Keratinocyte (primary cell): ENCODE measurements at regions not wholly inside any gene's neighbourhood (a gene's known extent, or its start where the extent isn't known, plus 50 kb on each side); places are given as distances from the start of the nearest gene placed in this dataset.

Experiments used
- DNase-seq: peaks from one replicate; pipeline ENCODE4 v3.0.0-alpha.2; 2011; ENCODE audit warnings: low read depth, missing footprints, low spot score
- FAIRE-seq: peaks from 2 replicates; lab custom pipeline; 2011; peaks lifted over from hg19 to GRCh38; lab: Jason Lieb, UNC
- H2AFZ ChIP-seq: 2 replicates; pipeline ENCODE4 v1.6.0; 2012; ENCODE audit warnings: low read length, control low read depth, inconsistent platforms; ENCODE audit not compliant: control insufficient read depth
- H3K27ac ChIP-seq: 2 replicates; pipeline ENCODE4 v1.5.1; 2011; ENCODE audit warnings: low read length; ENCODE audit not compliant: control insufficient read depth, insufficient read depth
- H3K27me3 ChIP-seq: 3 replicates; pipeline ENCODE4 v1.6.0; 2011; ENCODE audit warnings: low read length; ENCODE audit not compliant: control insufficient read depth, insufficient read depth; ENCODE audit errors: extremely low read depth
- H3K36me3 ChIP-seq, 2 experiments: 2 replicates in 1 of 2; 3 replicates in 1 of 2; pipeline ENCODE4 v1.5.1; 2011; ENCODE audit warnings: low read length in 2 of 2, mild to moderate bottlenecking in 1 of 2; ENCODE audit not compliant: control insufficient read depth in 2 of 2, insufficient read depth in 2 of 2; ENCODE audit errors: extremely low read depth in 1 of 2
- H3K4me1 ChIP-seq: 3 replicates; pipeline ENCODE4 v1.5.1; 2011; ENCODE audit warnings: low read length; ENCODE audit not compliant: control insufficient read depth, insufficient read depth; ENCODE audit errors: extremely low read depth
- H3K4me2 ChIP-seq: 3 replicates; pipeline ENCODE4 v1.6.0; 2011; ENCODE audit warnings: low read depth, low read length; ENCODE audit not compliant: control insufficient read depth, insufficient read depth; ENCODE audit errors: extremely low read depth
- H3K4me3 ChIP-seq, 3 experiments: fragments of 200-600 bp in 1 of 3; sonication (generic) in 1 of 3; 2 replicates in 2 of 3; 3 replicates in 1 of 3; pipeline ENCODE4 v1.5.1; 2011 to 2016; ENCODE audit warnings: low read length in 3 of 3, mild to moderate bottlenecking in 3 of 3, control low read depth in 2 of 3, inconsistent platforms in 1 of 3, low read depth in 1 of 3, mixed read lengths in 1 of 3, mixed run types in 1 of 3, moderate library complexity in 1 of 3; ENCODE audit not compliant: control insufficient read depth in 2 of 3, insufficient read depth in 2 of 3; ENCODE audit errors: extremely low read depth in 1 of 3
- H3K79me2 ChIP-seq: 2 replicates; pipeline ENCODE4 v1.6.0; 2012; ENCODE audit warnings: low read length; ENCODE audit not compliant: control insufficient read depth, insufficient read depth
- H3K9ac ChIP-seq: 3 replicates; pipeline ENCODE4 v1.6.0; 2011; ENCODE audit warnings: low read length; ENCODE audit not compliant: control insufficient read depth, insufficient read depth; ENCODE audit errors: extremely low read depth
- H3K9me1 ChIP-seq: 3 replicates; pipeline ENCODE4 v1.6.0; 2011; ENCODE audit warnings: low read length; ENCODE audit not compliant: control insufficient read depth, insufficient read depth; ENCODE audit errors: extremely low read depth
- H3K9me3 ChIP-seq: 2 replicates; pipeline ENCODE4 v1.5.1; 2012; ENCODE audit warnings: low read depth, low read length; ENCODE audit not compliant: control insufficient read depth
- H4K20me1 ChIP-seq: 3 replicates; pipeline ENCODE4 v1.6.0; 2011; ENCODE audit warnings: low read length; ENCODE audit not compliant: control insufficient read depth, insufficient read depth; ENCODE audit errors: extremely low read depth
- EZH2 ChIP-seq: IDR thresholded peaks from one replicate; pipeline ENCODE4 v1.6.1; 2012; ENCODE audit warnings: inconsistent platforms, mild to moderate bottlenecking, low read length, moderate library complexity
- dilution Hi-C: fragments of 300-500 bp; cut with MboI; formaldehyde crosslinking; loops from one replicate; pipeline ENCODE4 v1.7.0; 2020; ENCODE audit warnings: low sequenced_read_pairs; ENCODE audit not compliant: extremely low pct_ligation_motif_present
- TF ChIP-seq, protein P1 (sequence below), 3 experiments: IDR thresholded peaks in 1 of 3; conservative IDR thresholded peaks in 1 of 3; optimal IDR thresholded peaks in 1 of 3; 2 replicates in 2 of 3; 3 replicates in 1 of 3; pipeline versions ENCODE3 to v1.5.1; 2011; ENCODE audit warnings: low read length in 3 of 3, mild to moderate bottlenecking in 3 of 3, moderate library complexity in 2 of 3, control low read depth in 1 of 3, inconsistent platforms in 1 of 3; ENCODE audit not compliant: insufficient read depth in 2 of 3; ENCODE audit errors: extremely low read depth in 1 of 3

DNA sequence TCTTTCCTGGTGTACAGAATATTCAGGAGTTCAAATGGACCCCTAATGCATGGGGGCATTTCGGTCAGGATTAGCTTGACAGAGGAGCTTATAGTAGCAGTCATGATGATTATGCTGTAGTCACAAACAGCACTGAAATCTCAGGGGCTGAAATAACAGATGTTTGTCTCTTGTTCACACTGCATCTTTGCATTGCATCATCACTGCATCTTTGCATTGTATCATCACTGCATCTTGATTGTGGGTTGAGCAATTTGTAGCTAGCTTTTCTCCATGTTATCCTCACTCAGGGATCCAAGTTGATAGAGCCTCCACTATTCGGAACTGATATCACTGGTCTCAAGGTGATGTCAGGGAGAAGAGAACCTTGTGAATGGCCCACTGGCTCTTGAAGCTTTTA is 160.9 kb downstream of the GATB start:
- H3K79me2 ChIP-seq: no peaks in the 10 kb centered on the region
- DNase-seq (no peak), FAIRE-seq (no peak)
- H3K9me3 ChIP-seq: no peaks in the 10 kb centered on the region
- H3K27me3 ChIP-seq: no peaks in the 10 kb centered on the region
- no peaks in the 10 kb centered on the region for H3K9me1 ChIP-seq
- no peak overlapping the region for H3K4me3 ChIP-seq
- H3K4me1 ChIP-seq: peaks cover 15% of the 10 kb centered on the region
- H3K36me3 ChIP-seq: no peaks in the 10 kb centered on the region
- TF ChIP-seq EZH2: no peak
- TF ChIP-seq, protein P1, sequence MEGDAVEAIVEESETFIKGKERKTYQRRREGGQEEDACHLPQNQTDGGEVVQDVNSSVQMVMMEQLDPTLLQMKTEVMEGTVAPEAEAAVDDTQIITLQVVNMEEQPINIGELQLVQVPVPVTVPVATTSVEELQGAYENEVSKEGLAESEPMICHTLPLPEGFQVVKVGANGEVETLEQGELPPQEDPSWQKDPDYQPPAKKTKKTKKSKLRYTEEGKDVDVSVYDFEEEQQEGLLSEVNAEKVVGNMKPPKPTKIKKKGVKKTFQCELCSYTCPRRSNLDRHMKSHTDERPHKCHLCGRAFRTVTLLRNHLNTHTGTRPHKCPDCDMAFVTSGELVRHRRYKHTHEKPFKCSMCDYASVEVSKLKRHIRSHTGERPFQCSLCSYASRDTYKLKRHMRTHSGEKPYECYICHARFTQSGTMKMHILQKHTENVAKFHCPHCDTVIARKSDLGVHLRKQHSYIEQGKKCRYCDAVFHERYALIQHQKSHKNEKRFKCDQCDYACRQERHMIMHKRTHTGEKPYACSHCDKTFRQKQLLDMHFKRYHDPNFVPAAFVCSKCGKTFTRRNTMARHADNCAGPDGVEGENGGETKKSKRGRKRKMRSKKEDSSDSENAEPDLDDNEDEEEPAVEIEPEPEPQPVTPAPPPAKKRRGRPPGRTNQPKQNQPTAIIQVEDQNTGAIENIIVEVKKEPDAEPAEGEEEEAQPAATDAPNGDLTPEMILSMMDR (optimal IDR thresholded peaks at IDR 0.05 in 1 of 3, IDR thresholded peaks at IDR 0.05 in 1 of 3, conservative IDR thresholded peaks at IDR 0.05 in 1 of 3; ENCODE audit: extremely low read depth in 1 of 3, insufficient read depth in 2 of 3, low read length in 3 of 3): no peak
- H3K4me2 ChIP-seq: no peak overlapping the region
- dilution Hi-C loops: no loop called here
- no peak overlapping the region for H3K9ac ChIP-seq
- H2AFZ ChIP-seq: no peak overlapping the region
- no peaks in the 10 kb centered on the region for H4K20me1 ChIP-seq
- peak overlapping the region; percentile 44 for H3K27ac ChIP-seq

DNA sequence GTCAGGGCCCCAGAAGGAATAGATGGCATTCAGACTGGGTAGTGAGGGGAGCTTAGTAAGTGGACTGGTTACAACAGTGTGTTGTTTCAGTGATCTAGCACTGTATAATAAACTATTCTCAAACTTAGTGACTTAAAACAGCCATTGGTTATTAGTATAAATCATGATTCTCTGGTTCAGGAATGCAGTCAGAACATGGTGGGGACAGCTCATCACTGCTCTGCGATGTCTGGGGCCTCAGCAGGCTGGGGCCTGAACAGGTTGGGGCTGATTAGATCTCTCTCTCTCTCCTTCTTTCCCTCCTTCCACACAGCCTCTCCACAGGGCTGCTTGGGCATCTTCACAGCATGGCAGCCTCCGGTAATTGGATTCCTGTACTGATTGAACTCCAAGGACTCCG is 160.4 kb downstream of the GATB start:
- Histone ChIP-seq H4K20me1 (no peaks in the 10 kb centered on the region), H3K4me3 (no peak overlapping the region), H3K4me1 (peaks cover 15% of the 10 kb centered on the region), H2AFZ (no peak overlapping the region), H3K9me1 (no peaks in the 10 kb centered on the region), H3K4me2 (peak overlapping the region; percentile 16), H3K9ac (no peak overlapping the region), H3K9me3 (no peaks in the 10 kb centered on the region), H3K27ac (peak overlapping the region; percentile 44), H3K27me3 (no peaks in the 10 kb centered on the region), H3K36me3 (no peaks in the 10 kb centered on the region), H3K79me2 (no peaks in the 10 kb centered on the region)
- FAIRE-seq: peak; percentile 59
- dilution Hi-C loops: no loop called here
- DNase-seq: no peak
- TF ChIP-seq, protein P1 (optimal IDR thresholded peaks at IDR 0.05 in 1 of 3, IDR thresholded peaks at IDR 0.05 in 1 of 3, conservative IDR thresholded peaks at IDR 0.05 in 1 of 3; ENCODE audit: extremely low read depth in 1 of 3, insufficient read depth in 2 of 3, low read length in 3 of 3): no peak
- TF ChIP-seq EZH2: no peak
